ENCODE measurements at regions not wholly inside any gene's neighbourhood (a gene's known extent, or its start where the extent isn't known, plus 50 kb on each side); places are given as distances from the start of the nearest gene placed in this dataset.

DNA sequence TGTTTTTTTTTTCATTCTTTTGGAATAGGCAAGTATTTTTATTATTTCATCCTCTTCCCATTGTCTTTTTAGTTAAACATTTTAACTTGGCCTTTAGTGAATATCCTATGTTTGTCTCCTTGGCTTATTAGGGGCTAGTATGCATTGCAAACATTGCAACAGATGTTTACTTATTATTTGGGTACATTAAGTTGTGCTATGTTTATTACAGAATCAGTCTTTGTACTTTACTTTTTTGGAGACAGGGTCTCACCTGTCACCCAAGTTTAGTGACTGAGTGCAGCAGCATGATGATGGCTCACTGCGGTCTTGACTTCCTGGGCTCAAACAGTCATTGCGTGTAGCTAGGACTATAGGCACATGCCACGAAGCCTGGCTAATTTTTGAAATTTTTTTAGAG, 51.1 kb upstream of the NUDT6 start:
- DNase-seq (ENCODE audit: low spot score), result no peak
- in situ Hi-C loops (cut with MboI; ENCODE audit: low pct_unique_long_range_greater_than_20kb, low sequenced_read_pairs, unreplicated experiment), result no loop called here
- TF ChIP-seq, protein P1, sequence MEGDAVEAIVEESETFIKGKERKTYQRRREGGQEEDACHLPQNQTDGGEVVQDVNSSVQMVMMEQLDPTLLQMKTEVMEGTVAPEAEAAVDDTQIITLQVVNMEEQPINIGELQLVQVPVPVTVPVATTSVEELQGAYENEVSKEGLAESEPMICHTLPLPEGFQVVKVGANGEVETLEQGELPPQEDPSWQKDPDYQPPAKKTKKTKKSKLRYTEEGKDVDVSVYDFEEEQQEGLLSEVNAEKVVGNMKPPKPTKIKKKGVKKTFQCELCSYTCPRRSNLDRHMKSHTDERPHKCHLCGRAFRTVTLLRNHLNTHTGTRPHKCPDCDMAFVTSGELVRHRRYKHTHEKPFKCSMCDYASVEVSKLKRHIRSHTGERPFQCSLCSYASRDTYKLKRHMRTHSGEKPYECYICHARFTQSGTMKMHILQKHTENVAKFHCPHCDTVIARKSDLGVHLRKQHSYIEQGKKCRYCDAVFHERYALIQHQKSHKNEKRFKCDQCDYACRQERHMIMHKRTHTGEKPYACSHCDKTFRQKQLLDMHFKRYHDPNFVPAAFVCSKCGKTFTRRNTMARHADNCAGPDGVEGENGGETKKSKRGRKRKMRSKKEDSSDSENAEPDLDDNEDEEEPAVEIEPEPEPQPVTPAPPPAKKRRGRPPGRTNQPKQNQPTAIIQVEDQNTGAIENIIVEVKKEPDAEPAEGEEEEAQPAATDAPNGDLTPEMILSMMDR (IDR thresholded peaks at IDR 0.05; ENCODE audit: extremely low read depth, insufficient read depth, missing control alignments), result no peak

DNA sequence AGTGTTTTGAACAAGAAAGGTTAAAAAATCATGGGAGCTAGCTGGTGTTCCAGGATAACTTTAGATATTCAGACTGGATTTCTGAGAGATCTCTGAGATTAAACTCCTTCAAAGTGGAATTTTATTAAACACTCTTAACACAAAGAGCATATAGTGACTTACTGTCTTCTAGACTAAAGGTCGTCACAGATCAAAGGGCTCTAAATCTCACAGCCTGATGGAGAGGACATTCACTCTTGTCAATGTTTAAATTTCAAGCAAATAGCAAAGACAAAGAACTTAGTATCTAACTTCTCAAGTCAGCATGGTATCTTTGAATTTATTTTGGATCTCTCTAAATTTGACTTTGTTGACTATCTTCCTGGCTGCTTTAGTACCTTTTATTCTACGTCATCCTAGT, 53.7 kb upstream of the NUDT6 start:
- DNase-seq (ENCODE audit: low spot score), result no peak
- in situ Hi-C loops (cut with MboI; ENCODE audit: low pct_unique_long_range_greater_than_20kb, low sequenced_read_pairs, unreplicated experiment), result no loop called here
- TF ChIP-seq, protein P1 (IDR thresholded peaks at IDR 0.05; ENCODE audit: extremely low read depth, insufficient read depth, missing control alignments), result no peak

DNA sequence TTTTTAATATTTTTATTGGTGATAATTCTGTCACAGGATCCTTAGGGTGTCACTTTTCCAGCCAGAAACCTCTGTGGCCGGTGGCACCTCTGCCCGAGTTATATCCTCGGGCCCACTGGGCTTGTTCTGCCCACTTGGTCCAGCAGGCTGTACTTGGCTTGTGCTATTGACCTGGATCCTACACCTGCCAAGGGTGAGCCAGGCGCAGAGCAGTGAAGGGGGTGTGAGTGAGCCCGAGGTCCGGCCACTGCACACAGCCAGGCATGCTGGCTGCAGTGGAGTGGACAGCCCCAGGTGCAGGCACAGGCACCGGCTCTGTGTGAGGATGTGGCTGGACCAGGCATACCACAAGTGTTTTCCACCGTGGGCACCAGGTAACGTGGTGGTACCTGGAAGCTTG, 54.7 kb upstream of the NUDT6 start:
- in situ Hi-C loops (cut with MboI; ENCODE audit: low pct_unique_long_range_greater_than_20kb, low sequenced_read_pairs, unreplicated experiment), result no loop called here
- DNase-seq (ENCODE audit: low spot score), result no peak
- TF ChIP-seq, protein P1 (IDR thresholded peaks at IDR 0.05; ENCODE audit: extremely low read depth, insufficient read depth, missing control alignments), result no peak

DNA sequence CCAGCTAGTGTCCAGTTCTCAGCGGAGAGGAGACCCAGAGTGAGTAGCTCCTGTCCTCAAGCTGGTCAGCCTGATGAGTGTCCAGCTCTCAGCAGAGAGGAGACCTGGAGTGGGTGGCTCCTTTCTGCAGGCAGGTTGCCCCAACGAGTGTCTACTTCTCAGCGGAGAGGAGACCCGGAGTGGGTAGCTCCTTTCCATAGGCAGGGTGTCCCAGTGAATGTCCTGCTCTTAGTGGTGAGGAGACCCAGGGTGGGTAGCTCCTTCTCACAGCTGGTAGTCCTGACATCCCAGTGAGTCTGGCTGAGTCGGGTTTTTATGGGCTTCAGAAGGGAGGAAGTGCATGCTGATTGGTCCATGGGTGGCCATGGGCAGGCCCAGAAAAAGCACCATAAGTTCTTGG, 55.7 kb upstream of the NUDT6 start:
- in situ Hi-C loops (cut with MboI; ENCODE audit: low pct_unique_long_range_greater_than_20kb, low sequenced_read_pairs, unreplicated experiment), result no loop called here
- TF ChIP-seq, protein P1 (IDR thresholded peaks at IDR 0.05; ENCODE audit: extremely low read depth, insufficient read depth, missing control alignments), result no peak
- no peak for DNase-seq (ENCODE audit: low spot score)

DNA sequence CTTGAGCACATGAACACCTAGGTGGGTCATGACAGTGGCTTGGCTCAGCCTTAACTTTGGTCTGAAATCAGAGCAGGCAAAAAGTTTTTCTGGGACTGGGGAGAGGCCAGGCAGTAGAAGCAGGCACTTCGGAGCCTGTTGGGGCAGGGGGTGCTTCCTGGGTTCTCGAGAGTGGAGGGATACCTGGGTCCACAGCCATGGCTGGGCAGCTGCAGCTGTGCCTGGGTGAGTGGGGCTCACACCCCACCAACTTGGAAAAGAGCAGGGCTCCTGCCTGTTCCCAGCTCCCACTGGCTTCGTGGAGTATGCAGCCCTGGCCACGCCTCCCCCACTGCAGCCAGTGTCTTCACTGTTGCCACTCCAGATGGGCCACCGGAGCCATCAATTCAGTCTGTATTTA, 56.4 kb upstream of the NUDT6 start:
- TF ChIP-seq, protein P1 (IDR thresholded peaks at IDR 0.05; ENCODE audit: extremely low read depth, insufficient read depth, missing control alignments), result no peak
- no peak for DNase-seq (ENCODE audit: low spot score)
- in situ Hi-C loops (cut with MboI; ENCODE audit: low pct_unique_long_range_greater_than_20kb, low sequenced_read_pairs, unreplicated experiment), result no loop called here

DNA sequence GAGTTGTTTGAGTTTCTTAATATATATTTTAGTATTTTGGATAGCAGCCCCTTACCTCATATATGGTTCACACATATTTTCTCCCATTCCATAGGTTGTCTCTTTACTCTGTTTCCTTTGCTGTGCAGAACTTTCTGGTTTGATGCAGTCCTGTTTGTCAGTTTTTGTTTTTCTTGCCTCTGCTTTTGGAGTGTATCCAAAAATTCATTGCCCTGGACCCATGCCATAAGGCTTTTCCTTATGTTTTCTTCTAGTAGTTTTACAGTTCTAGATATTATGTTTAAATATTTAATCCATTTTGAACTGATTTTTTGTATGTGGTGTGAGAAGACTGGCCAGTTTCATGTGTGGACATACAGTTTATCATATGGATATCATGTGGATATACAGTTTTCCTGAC, 58.5 kb upstream of the NUDT6 start:
- in situ Hi-C loops (cut with MboI; ENCODE audit: low pct_unique_long_range_greater_than_20kb, low sequenced_read_pairs, unreplicated experiment), result no loop called here
- DNase-seq (ENCODE audit: low spot score), result no peak
- TF ChIP-seq, protein P1 (IDR thresholded peaks at IDR 0.05; ENCODE audit: extremely low read depth, insufficient read depth, missing control alignments), result no peak

DNA sequence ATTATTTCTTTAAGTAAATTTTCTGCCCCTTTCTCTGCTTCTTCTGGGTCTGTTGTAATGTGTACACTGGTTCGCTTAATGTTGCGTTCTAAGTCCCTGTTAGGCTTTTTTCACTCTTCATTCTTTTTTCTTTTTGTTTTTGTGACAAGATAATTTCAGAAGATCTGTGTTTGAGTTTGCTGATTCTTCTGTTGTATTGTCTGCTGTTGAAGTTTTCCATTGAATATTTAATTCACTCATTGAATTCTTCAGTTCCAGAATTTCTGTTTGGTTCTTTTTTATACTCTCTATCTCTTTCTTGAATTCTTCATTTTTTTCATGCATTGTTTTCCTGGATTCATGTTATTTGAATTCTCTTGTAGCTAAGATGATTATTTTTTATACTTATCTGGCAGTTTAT, 66.3 kb upstream of the NUDT6 start:
- DNase-seq (ENCODE audit: low spot score), result no peak
- TF ChIP-seq, protein P1 (IDR thresholded peaks at IDR 0.05; ENCODE audit: extremely low read depth, insufficient read depth, missing control alignments), result no peak
- in situ Hi-C loops (cut with MboI; ENCODE audit: low pct_unique_long_range_greater_than_20kb, low sequenced_read_pairs, unreplicated experiment), result no loop called here

Data from GM13977 (cell line).